Stomach (tissue), 4 donors: ENCODE measurements at regions not wholly inside any gene's neighbourhood (a gene's known extent, or its start where the extent isn't known, plus 50 kb on each side); places are given as distances from the start of the nearest gene placed in this dataset.

Experiments
- POLR2A ChIP-seq, 4 donors: fragments of 450-650 bp; IDR thresholded peaks; one replicate each; pipeline ENCODE4 v1.6.1; 2016; ENCODE audit warnings: antibody characterized with exemption in 4 of 4, control low read depth in 2 of 4, mild to moderate bottlenecking in 1 of 4, moderate library complexity in 1 of 4
- TF ChIP-seq, protein P1 (sequence below), 7 experiments: fragments of 450-650 bp in 4 of 7; fragments of 200-600 bp in 3 of 7; sonication (generic) in 3 of 7; IDR thresholded peaks; one replicate each; pipeline ENCODE4 v1.5.1; 2016 to 2019; ENCODE audit warnings: antibody characterized with exemption in 7 of 7, control low read depth in 2 of 7, mild to moderate bottlenecking in 1 of 7

DNA sequence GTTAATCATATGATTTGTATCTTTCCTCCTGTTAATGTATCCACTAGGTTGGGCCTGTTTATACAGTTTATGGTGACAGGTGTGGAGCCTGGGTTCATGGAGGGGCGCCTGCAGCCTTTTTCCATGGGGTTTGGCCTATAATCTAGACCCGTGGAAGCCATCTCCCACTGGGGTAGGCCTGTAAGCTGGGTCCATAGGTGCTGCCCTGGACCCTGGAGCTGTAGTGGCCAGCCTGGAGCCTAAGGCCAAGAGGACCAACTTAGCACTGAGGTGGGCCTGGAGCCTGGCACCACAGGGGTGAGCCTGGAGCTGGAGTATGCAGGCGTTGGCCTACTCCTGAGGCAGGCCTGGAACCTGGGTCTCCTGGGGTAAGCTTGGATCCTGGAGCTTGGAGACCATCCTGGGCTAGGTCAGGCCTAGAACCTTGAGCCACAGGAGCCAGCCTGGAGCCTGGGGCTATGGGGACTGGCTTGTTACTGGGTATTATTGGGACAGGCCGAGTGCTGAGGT, 249.4 kb upstream of the HTR2C start:
- no peak for TF ChIP-seq POLR2A (IDR thresholded peaks at IDR 0.05)
- TF ChIP-seq, protein P1, sequence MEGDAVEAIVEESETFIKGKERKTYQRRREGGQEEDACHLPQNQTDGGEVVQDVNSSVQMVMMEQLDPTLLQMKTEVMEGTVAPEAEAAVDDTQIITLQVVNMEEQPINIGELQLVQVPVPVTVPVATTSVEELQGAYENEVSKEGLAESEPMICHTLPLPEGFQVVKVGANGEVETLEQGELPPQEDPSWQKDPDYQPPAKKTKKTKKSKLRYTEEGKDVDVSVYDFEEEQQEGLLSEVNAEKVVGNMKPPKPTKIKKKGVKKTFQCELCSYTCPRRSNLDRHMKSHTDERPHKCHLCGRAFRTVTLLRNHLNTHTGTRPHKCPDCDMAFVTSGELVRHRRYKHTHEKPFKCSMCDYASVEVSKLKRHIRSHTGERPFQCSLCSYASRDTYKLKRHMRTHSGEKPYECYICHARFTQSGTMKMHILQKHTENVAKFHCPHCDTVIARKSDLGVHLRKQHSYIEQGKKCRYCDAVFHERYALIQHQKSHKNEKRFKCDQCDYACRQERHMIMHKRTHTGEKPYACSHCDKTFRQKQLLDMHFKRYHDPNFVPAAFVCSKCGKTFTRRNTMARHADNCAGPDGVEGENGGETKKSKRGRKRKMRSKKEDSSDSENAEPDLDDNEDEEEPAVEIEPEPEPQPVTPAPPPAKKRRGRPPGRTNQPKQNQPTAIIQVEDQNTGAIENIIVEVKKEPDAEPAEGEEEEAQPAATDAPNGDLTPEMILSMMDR (IDR thresholded peaks at IDR 0.05) = no peak
